Lower leg skin (tissue), 3 donors: ENCODE measurements at regions not wholly inside any gene's neighbourhood (a gene's known extent, or its start where the extent isn't known, plus 50 kb on each side); places are given as distances from the start of the nearest gene placed in this dataset.

ENCODE experiments used
- POLR2A ChIP-seq, 2 donors: fragments of 450-650 bp; IDR thresholded peaks; one replicate each; pipeline ENCODE4 v1.6.1; 2016 to 2017; ENCODE audit warnings: antibody characterized with exemption in 2 of 2, mild to moderate bottlenecking in 1 of 2, moderate library complexity in 1 of 2
- TF ChIP-seq, protein P1 (sequence below), 3 donors: fragments of 450-650 bp; IDR thresholded peaks; one replicate each; pipeline ENCODE4 v1.5.1; 2016; ENCODE audit warnings: antibody characterized with exemption in 3 of 3, mild to moderate bottlenecking in 3 of 3, moderate library complexity in 2 of 3

DNA sequence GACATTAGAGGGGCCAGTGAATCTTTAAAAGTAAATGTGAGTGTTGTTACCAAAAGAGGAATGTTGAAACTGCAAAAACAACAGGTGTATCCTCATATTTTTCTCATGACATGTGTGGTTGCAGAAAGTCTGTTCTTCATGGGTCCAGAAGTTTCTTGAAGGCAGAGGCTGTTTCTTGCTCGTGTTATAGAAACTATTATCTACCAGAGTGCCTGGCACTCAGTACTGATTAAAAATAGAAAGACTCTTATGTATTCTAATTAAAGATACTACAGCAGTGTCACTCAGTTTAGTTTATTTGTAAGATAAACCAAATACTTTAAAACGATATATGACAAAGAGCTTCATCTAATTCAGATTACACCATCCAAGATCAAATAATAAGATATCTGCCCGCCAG, 1864.2 kb upstream of the WWC1 start:
- TF ChIP-seq, protein P1, sequence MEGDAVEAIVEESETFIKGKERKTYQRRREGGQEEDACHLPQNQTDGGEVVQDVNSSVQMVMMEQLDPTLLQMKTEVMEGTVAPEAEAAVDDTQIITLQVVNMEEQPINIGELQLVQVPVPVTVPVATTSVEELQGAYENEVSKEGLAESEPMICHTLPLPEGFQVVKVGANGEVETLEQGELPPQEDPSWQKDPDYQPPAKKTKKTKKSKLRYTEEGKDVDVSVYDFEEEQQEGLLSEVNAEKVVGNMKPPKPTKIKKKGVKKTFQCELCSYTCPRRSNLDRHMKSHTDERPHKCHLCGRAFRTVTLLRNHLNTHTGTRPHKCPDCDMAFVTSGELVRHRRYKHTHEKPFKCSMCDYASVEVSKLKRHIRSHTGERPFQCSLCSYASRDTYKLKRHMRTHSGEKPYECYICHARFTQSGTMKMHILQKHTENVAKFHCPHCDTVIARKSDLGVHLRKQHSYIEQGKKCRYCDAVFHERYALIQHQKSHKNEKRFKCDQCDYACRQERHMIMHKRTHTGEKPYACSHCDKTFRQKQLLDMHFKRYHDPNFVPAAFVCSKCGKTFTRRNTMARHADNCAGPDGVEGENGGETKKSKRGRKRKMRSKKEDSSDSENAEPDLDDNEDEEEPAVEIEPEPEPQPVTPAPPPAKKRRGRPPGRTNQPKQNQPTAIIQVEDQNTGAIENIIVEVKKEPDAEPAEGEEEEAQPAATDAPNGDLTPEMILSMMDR (IDR thresholded peaks at IDR 0.05) = no peak
- TF ChIP-seq POLR2A (IDR thresholded peaks at IDR 0.05) = no peak
